Neuronal stem cell (in vitro differentiated cells): ENCODE measurements at regions not wholly inside any gene's neighbourhood (a gene's known extent, or its start where the extent isn't known, plus 50 kb on each side); places are given as distances from the start of the nearest gene placed in this dataset.
A peak's percentile ranks its signal among the peaks of the same experiment; 100 is the strongest.

Source experiments
- DNase-seq: peaks from one replicate; pipeline ENCODE4 v3.0.0-alpha.2; 2013; ENCODE audit warnings: low spot score
- H2AFZ ChIP-seq: one replicate; pipeline ENCODE4 v1.6.1; 2013; ENCODE audit warnings: mild to moderate bottlenecking, low read length, inconsistent platforms
- H2AK5ac ChIP-seq: 2 replicates; pipeline ENCODE4 v1.6.1; 2013; ENCODE audit warnings: low read depth, mild to moderate bottlenecking, inconsistent platforms, low read length, moderate library complexity, mixed read lengths
- H2BK120ac ChIP-seq: 2 replicates; pipeline ENCODE4 v1.6.1; 2013; ENCODE audit warnings: low read depth, mild to moderate bottlenecking, inconsistent platforms, low read length, moderate library complexity, mixed read lengths
- H2BK12ac ChIP-seq: one replicate; pipeline ENCODE4 v1.6.1; 2013; ENCODE audit warnings: low read length, inconsistent platforms
- H2BK15ac ChIP-seq: 2 replicates; pipeline ENCODE4 v1.6.1; 2013; ENCODE audit warnings: mild to moderate bottlenecking, low read length, inconsistent platforms, mixed read lengths
- H2BK5ac ChIP-seq: one replicate; pipeline ENCODE4 v1.6.1; 2013; ENCODE audit warnings: inconsistent platforms, mild to moderate bottlenecking, low read length, moderate library complexity
- H3K14ac ChIP-seq: one replicate; pipeline ENCODE4 v1.6.1; 2013; ENCODE audit warnings: low read length, inconsistent platforms
- H3K18ac ChIP-seq: 2 replicates; pipeline ENCODE4 v1.6.1; 2013; ENCODE audit warnings: low read length, inconsistent platforms
- H3K23ac ChIP-seq: 2 replicates; pipeline ENCODE4 v1.6.1; 2013; ENCODE audit warnings: low read depth, mild to moderate bottlenecking, mixed read lengths, low read length, inconsistent platforms; ENCODE audit not compliant: poor library complexity
- H3K27ac ChIP-seq: replicated peaks from 3 replicates; pipeline ENCODE4 v1.5.1; 2013; ENCODE audit warnings: low read length, inconsistent platforms
- H3K27me3 ChIP-seq, 3 experiments: 2 replicates each; pipeline ENCODE4 v1.6.1; 2013; ENCODE audit warnings: low read length in 3 of 3, mild to moderate bottlenecking in 2 of 3, inconsistent platforms in 1 of 3, low read depth in 1 of 3, mixed read lengths in 1 of 3, moderate library complexity in 1 of 3; ENCODE audit not compliant: control insufficient read depth in 3 of 3, insufficient read depth in 3 of 3
- H3K36me3 ChIP-seq, 2 donors: replicated peaks in 1 of 2; 2 replicates each; pipeline ENCODE4 v1.6.1; 2013; ENCODE audit warnings: low read length in 2 of 2; ENCODE audit not compliant: control insufficient read depth in 2 of 2, insufficient read depth in 2 of 2
- H3K4ac ChIP-seq: 2 replicates; pipeline ENCODE4 v1.6.1; 2013; ENCODE audit warnings: inconsistent platforms, mild to moderate bottlenecking, low read length, moderate library complexity
- H3K4me1 ChIP-seq, 2 donors: 1 replicate in 1 of 2; 2 replicates in 1 of 2; pipeline ENCODE4 v1.6.1; 2013; ENCODE audit warnings: low read length in 2 of 2, low read depth in 1 of 2; ENCODE audit not compliant: control insufficient read depth in 2 of 2, insufficient read depth in 1 of 2
- H3K4me2 ChIP-seq: one replicate; pipeline ENCODE4 v1.6.1; 2013; ENCODE audit warnings: mild to moderate bottlenecking, low read length, inconsistent platforms; ENCODE audit not compliant: insufficient read depth, poor library complexity, severe bottlenecking
- H3K4me3 ChIP-seq, 2 donors: 2 replicates each; pipeline ENCODE4 v1.5.1; 2013; ENCODE audit warnings: low read length in 2 of 2, mild to moderate bottlenecking in 2 of 2, inconsistent platforms in 1 of 2, moderate library complexity in 1 of 2
- H3K79me1 ChIP-seq: one replicate; pipeline ENCODE4 v1.6.1; 2013; ENCODE audit warnings: low read depth, mild to moderate bottlenecking, inconsistent platforms, low read length, moderate library complexity
- H3K9ac ChIP-seq: one replicate; pipeline ENCODE4 v1.6.1; 2013; ENCODE audit warnings: mild to moderate bottlenecking, low read depth, low read length, inconsistent platforms; ENCODE audit not compliant: poor library complexity
- H3K9me3 ChIP-seq, 2 donors: replicated peaks in 1 of 2; 2 replicates each; pipeline versions ENCODE3 to v1.6.1; 2013; ENCODE audit warnings: low read length in 2 of 2, mild to moderate bottlenecking in 2 of 2, inconsistent platforms in 1 of 2, low read depth in 1 of 2, mixed read lengths in 1 of 2, moderate library complexity in 1 of 2; ENCODE audit not compliant: control insufficient read depth in 2 of 2, insufficient read depth in 1 of 2
- H4K8ac ChIP-seq: one replicate; pipeline ENCODE4 v1.6.1; 2013; ENCODE audit warnings: low read depth, mild to moderate bottlenecking, inconsistent platforms, low read length, moderate library complexity
- H4K91ac ChIP-seq: one replicate; pipeline ENCODE4 v1.6.1; 2013; ENCODE audit warnings: low read length, low read depth, mild to moderate bottlenecking, inconsistent platforms; ENCODE audit not compliant: poor library complexity
- WGBS, 2 donors: extraction: QIAGEN DNeasy Blood & Tissue Kit; methylation state at CpG; one replicate each; pipeline ENCODE4 v1.1.7; 2013; ENCODE audit warnings: missing lambda C conversion rate in 2 of 2, mixed read lengths in 1 of 2; ENCODE audit not compliant: insufficient read length in 2 of 2, insufficient replicate concordance in 1 of 2; ENCODE audit errors: extremely low coverage in 2 of 2; 5-methylcytosine and 5-hydroxymethylcytosine counted together

GRCh38 chr3:78029775-78030174 is 989.9 kb downstream of the ROBO2 start:
- no peak overlapping the region for H3K4ac ChIP-seq
- no peak overlapping the region for H2BK5ac ChIP-seq
- no peaks in the 10 kb centered on the region for H3K79me1 ChIP-seq
- H3K9ac ChIP-seq, result no peak overlapping the region
- H3K23ac ChIP-seq, result no peak overlapping the region
- H3K27me3 ChIP-seq, result no peaks in the 10 kb centered on the region
- no peak overlapping the region for H2AFZ ChIP-seq
- peak overlapping the region; percentile 43 for H4K8ac ChIP-seq
- WGBS, 2 donors, result no CpG with 5 or more reads among the region's 39 CpGs
- H2BK15ac ChIP-seq, result peak overlapping the region; percentile 26
- no peaks in the 10 kb centered on the region for H3K36me3 ChIP-seq
- H3K9me3 ChIP-seq, result no peaks in the 10 kb centered on the region
- no peak overlapping the region for H3K27ac ChIP-seq
- no peak overlapping the region for H4K91ac ChIP-seq
- no peak overlapping the region for H2BK120ac ChIP-seq
- no peak overlapping the region for H2BK12ac ChIP-seq
- no peak overlapping the region for H3K4me3 ChIP-seq
- no peak overlapping the region for H3K4me2 ChIP-seq
- H3K18ac ChIP-seq, result no peak overlapping the region
- no peaks in the 10 kb centered on the region for H3K4me1 ChIP-seq
- no peak overlapping the region for H3K14ac ChIP-seq
- no peak overlapping the region for H2AK5ac ChIP-seq
- DNase-seq, result no peak

- Histone ChIP-seq H3K36me3 (no peaks in the 10 kb centered on the region), H3K14ac (no peak overlapping the region), H2BK5ac (no peak overlapping the region), H3K9ac (no peak overlapping the region), H3K4me1 (peaks cover 2 to 8% of the 10 kb centered on the region in 2 donors), H3K27me3 (no peaks in the 10 kb centered on the region), H2AFZ (peak overlapping the region; percentile 74), H3K9me3 (no peaks in the 10 kb centered on the region), H3K4me3 (peak overlapping the region in 1 of 2 donors; percentile 31), H3K4ac (no peak overlapping the region), H2AK5ac (no peak overlapping the region), H4K8ac (no peak overlapping the region), H3K27ac (no peak overlapping the region), H3K4me2 (no peak overlapping the region), H2BK15ac (no peak overlapping the region), H3K23ac (no peak overlapping the region), H4K91ac (no peak overlapping the region), H2BK12ac (no peak overlapping the region), H2BK120ac (no peak overlapping the region), H3K79me1 (no peaks in the 10 kb centered on the region), H3K18ac (no peak overlapping the region)
- no CpG with 5 or more reads among the region's 7 CpGs for WGBS, 2 donors
- no peak for DNase-seq
These were observed 995.3 kb downstream of the ROBO2 start for GRCh38 chr3:78035131-78035641.

GRCh38 chr3:78041486-78041885 is 1001.6 kb downstream of the ROBO2 start:
- no peak overlapping the region for H3K4ac ChIP-seq
- H3K18ac ChIP-seq, result no peak overlapping the region
- no peak overlapping the region for H3K4me2 ChIP-seq
- H3K27ac ChIP-seq, result no peak overlapping the region
- H4K8ac ChIP-seq, result no peak overlapping the region
- H3K27me3 ChIP-seq, result no peaks in the 10 kb centered on the region
- no peaks in the 10 kb centered on the region for H3K9me3 ChIP-seq
- H3K4me1 ChIP-seq, result no peaks in the 10 kb centered on the region
- H3K36me3 ChIP-seq, result no peaks in the 10 kb centered on the region
- H2AK5ac ChIP-seq, result no peak overlapping the region
- DNase-seq, result no peak
- no peak overlapping the region for H2BK12ac ChIP-seq
- no peak overlapping the region for H2BK15ac ChIP-seq
- no peak overlapping the region for H3K4me3 ChIP-seq
- H2AFZ ChIP-seq, result no peak overlapping the region
- no peak overlapping the region for H3K14ac ChIP-seq
- H3K23ac ChIP-seq, result no peak overlapping the region
- H3K79me1 ChIP-seq, result no peaks in the 10 kb centered on the region
- H2BK120ac ChIP-seq, result no peak overlapping the region
- H2BK5ac ChIP-seq, result no peak overlapping the region
- no peak overlapping the region for H3K9ac ChIP-seq
- no CpG with 5 or more reads among the region's 1 CpG for WGBS, 2 donors
- H4K91ac ChIP-seq, result no peak overlapping the region

GRCh38 chr3:78046566-78046965 is 1006.7 kb downstream of the ROBO2 start:
- peak overlapping the region; percentile 51 for H2AFZ ChIP-seq
- no peaks in the 10 kb centered on the region for H3K27me3 ChIP-seq
- no peak overlapping the region for H4K91ac ChIP-seq
- H3K4me3 ChIP-seq, result no peak overlapping the region
- no peak overlapping the region for H3K27ac ChIP-seq
- no peak overlapping the region for H3K9ac ChIP-seq
- no peak overlapping the region for H3K18ac ChIP-seq
- H3K36me3 ChIP-seq, result no peaks in the 10 kb centered on the region
- H3K79me1 ChIP-seq, result no peaks in the 10 kb centered on the region
- H3K9me3 ChIP-seq, result no peaks in the 10 kb centered on the region
- no peak overlapping the region for H2AK5ac ChIP-seq
- no peak overlapping the region for H2BK5ac ChIP-seq
- no peak overlapping the region for H2BK120ac ChIP-seq
- H3K4me1 ChIP-seq, result no peaks in the 10 kb centered on the region
- no peak overlapping the region for H3K4ac ChIP-seq
- H2BK15ac ChIP-seq, result no peak overlapping the region
- no peak overlapping the region for H3K23ac ChIP-seq
- no peak overlapping the region for H2BK12ac ChIP-seq
- DNase-seq, result no peak
- H3K14ac ChIP-seq, result no peak overlapping the region
- WGBS, 2 donors, result no CpG with 5 or more reads among the region's 6 CpGs
- no peak overlapping the region for H3K4me2 ChIP-seq
- no peak overlapping the region for H4K8ac ChIP-seq
